Heart left ventricle (tissue), 16 donors: ENCODE measurements at regions not wholly inside any gene's neighbourhood (a gene's known extent, or its start where the extent isn't known, plus 50 kb on each side); places are given as distances from the start of the nearest gene placed in this dataset.

Experiments used
- ATAC-seq, 4 donors: fragments of 200-7000 bp; cut with Tn5 transposase; one replicate each; pipeline ENCODE4 v1.9.1; 2020 to 2022; ENCODE audit warnings: moderate library complexity in 4 of 4, mild to moderate bottlenecking in 3 of 4, moderate number of reproducible peaks in 1 of 4
- DNase-seq, 5 donors: peaks; one replicate each; pipeline ENCODE4 v3.0.0-alpha.2; 2020
- H3K27ac ChIP-seq, 12 donors: fragments of 200-600 bp; sonication (generic) in 4 of 12; one replicate each; pipeline versions ENCODE4 v1.5.0 to v1.8.0; 2016 to 2022; ENCODE audit warnings: mild to moderate bottlenecking in 2 of 12
- H3K27me3 ChIP-seq, 9 donors: fragments of 200-600 bp; sonication (generic) in 2 of 9; one replicate each; pipeline versions ENCODE4 v1.5.1 to v1.8.0; 2016 to 2022; ENCODE audit warnings: mild to moderate bottlenecking in 3 of 9
- H3K36me3 ChIP-seq, 9 donors: fragments of 200-600 bp; sonication (generic) in 2 of 9; one replicate each; pipeline versions ENCODE4 v1.5.0 to v1.8.0; 2018 to 2022; ENCODE audit warnings: mild to moderate bottlenecking in 2 of 9
- H3K4me1 ChIP-seq, 12 donors: fragments of 200-600 bp; sonication (generic) in 4 of 12; one replicate each; pipeline versions ENCODE4 v1.5.0 to v1.8.0; 2016 to 2022; ENCODE audit warnings: mild to moderate bottlenecking in 3 of 12
- H3K4me3 ChIP-seq, 12 donors: fragments of 200-600 bp; sonication (generic) in 4 of 12; one replicate each; pipeline versions ENCODE4 v1.5.0 to v1.8.0; 2017 to 2022; ENCODE audit warnings: mild to moderate bottlenecking in 9 of 12, moderate library complexity in 4 of 12
- H3K9me3 ChIP-seq, 12 donors: fragments of 200-600 bp; sonication (generic) in 4 of 12; one replicate each; pipeline versions ENCODE4 v1.5.0 to v1.8.0; 2016 to 2022; ENCODE audit warnings: mild to moderate bottlenecking in 1 of 12
- CTCF ChIP-seq, 12 donors: fragments of 200-600 bp; sonication (generic) in 4 of 12; IDR thresholded peaks; one replicate each; pipeline versions ENCODE4 v1.5.0 to v1.8.0; 2018 to 2022; ENCODE audit warnings: antibody characterized with exemption in 12 of 12, mild to moderate bottlenecking in 5 of 12
- POLR2A ChIP-seq, 2 donors: fragments of 450-650 bp; IDR thresholded peaks; one replicate each; pipeline ENCODE4 v1.6.1; 2017; ENCODE audit warnings: antibody characterized with exemption in 2 of 2, mild to moderate bottlenecking in 2 of 2, moderate library complexity in 2 of 2
- WGBS, 4 donors: extraction: QIAGEN DNeasy Blood & Tissue Kit in 2 of 4; methylation state at CpG; one replicate each; pipeline versions ENCODE4 v1.1.5 to v1.1.7; 2013 to 2018; 5-methylcytosine and 5-hydroxymethylcytosine counted together
- intact Hi-C, 10 donors: fragments of 100-400 bp; cut with DNase I; formaldehyde crosslinking; loops; one replicate each; pipeline versions ENCODE4 v1.11.1 to v1.14.2; 2022
- donor health status: ischemic (EF 13 %, LVEDD 7.1; RV severe dilation, severe dysfunction).
- donor health status: healthy with polysubstance abuse.
- donor health status: DM: no; HTN: yes; CAD: no.
- donor health status: DM: no; HTN: no; CAD: no.
- donor health status: ischemic (EF 25% LVEDD 6.9; RV normal size, moderate dysfunction).
- donor health status: ischemic (EF 25% LVEDD 5.7; RV mildly dilated, moderate dysfunction).
- donor health status: healthy.
- donor health status: DM: yes; HTN: yes; CAD: no.
- donor health status: ischemic (EF 35%, LVEDD 5.7; RV mildly dilated, moderate dysfunction).
- donor health status: nonischemic (EF 11% LVEDD 7.7; RV severe dilation, severe dysfunction).
- donor health status: DM: yes; HTN: yes; CAD: no.
- donor health status: PGD.
- donor health status: ischemic (EF 29% LVEDD 5.4; RV normal size, mild dysfunction).
- donor health status: nonischemic (EF 23%, LVEDD 6.1; RV moderate dilation, normal function).

- H3K9me3 ChIP-seq: no peaks in the 10 kb centered on the region
- intact Hi-C loops: no loop called here
- TF ChIP-seq CTCF (IDR thresholded peaks at IDR 0.05) (no peak), POLR2A (IDR thresholded peaks at IDR 0.05) (no peak)
- 93 to 96% (median 95%) methylated on average over 3 of the region's 3 CpGs for WGBS, 4 donors
- H3K27ac ChIP-seq: no peak overlapping the region
- no peaks in the 10 kb centered on the region for H3K4me1 ChIP-seq
- H3K36me3 ChIP-seq: no peaks in the 10 kb centered on the region
- H3K27me3 ChIP-seq: no peaks in the 10 kb centered on the region
- H3K4me3 ChIP-seq: no peak overlapping the region
- no peak for DNase-seq
- ATAC-seq: no peak
Observed at GRCh38 chr21:28445141-28445830, 547.4 kb downstream of the LTN1 start.

- no peak for ATAC-seq
- H3K27me3 ChIP-seq: no peaks in the 10 kb centered on the region
- H3K4me1 ChIP-seq: no peaks in the 10 kb centered on the region
- TF ChIP-seq CTCF (IDR thresholded peaks at IDR 0.05) (no peak), POLR2A (IDR thresholded peaks at IDR 0.05) (no peak)
- H3K36me3 ChIP-seq: no peaks in the 10 kb centered on the region
- intact Hi-C loops: no loop called here
- H3K9me3 ChIP-seq: no peaks in the 10 kb centered on the region
- H3K27ac ChIP-seq: no peak overlapping the region
- DNase-seq: no peak
- no peak overlapping the region for H3K4me3 ChIP-seq
Observed at GRCh38 chr21:28444557-28444956, 548.1 kb downstream of the LTN1 start.

GRCh38 chr21:28444111-28444510 is 548.6 kb downstream of the LTN1 start:
- Histone ChIP-seq H3K4me1 (no peaks in the 10 kb centered on the region), H3K36me3 (no peaks in the 10 kb centered on the region), H3K27me3 (no peaks in the 10 kb centered on the region), H3K4me3 (no peak overlapping the region), H3K27ac (no peak overlapping the region), H3K9me3 (no peaks in the 10 kb centered on the region)
- intact Hi-C loops: no loop called here
- TF ChIP-seq POLR2A (IDR thresholded peaks at IDR 0.05) (no peak), CTCF (IDR thresholded peaks at IDR 0.05) (no peak)
- ATAC-seq (no peak), DNase-seq (no peak)
- WGBS, 4 donors: 86 to 88% (median 87%) methylated on average over 2 of the region's 2 CpGs

- no peaks in the 10 kb centered on the region for H3K27me3 ChIP-seq
- ATAC-seq (no peak), DNase-seq (no peak)
- H3K4me1 ChIP-seq: no peaks in the 10 kb centered on the region
- intact Hi-C loops: no loop called here
- no peaks in the 10 kb centered on the region for H3K9me3 ChIP-seq
- no peak overlapping the region for H3K4me3 ChIP-seq
- H3K27ac ChIP-seq: no peak overlapping the region
- no peaks in the 10 kb centered on the region for H3K36me3 ChIP-seq
- TF ChIP-seq CTCF (IDR thresholded peaks at IDR 0.05): no peak
- no peak for TF ChIP-seq POLR2A (IDR thresholded peaks at IDR 0.05)
Observed at GRCh38 chr21:28442624-28443023, 550.1 kb downstream of the LTN1 start.
